DND-41 (cell line): ENCODE measurements at regions not wholly inside any gene's neighbourhood (a gene's known extent, or its start where the extent isn't known, plus 50 kb on each side); places are given as distances from the start of the nearest gene placed in this dataset.

Experiments used
- EZH2 ChIP-seq: IDR thresholded peaks from 3 replicates; pipeline ENCODE4 v1.6.1; 2012; ENCODE audit warnings: borderline replicate concordance, low read depth, mild to moderate bottlenecking, moderate library complexity, low read length, inconsistent platforms; ENCODE audit not compliant: severe bottlenecking
- TF ChIP-seq, protein P1 (sequence below): IDR thresholded peaks from 2 replicates; pipeline ENCODE4 v1.5.1; 2012; ENCODE audit warnings: borderline replicate concordance, low read length, moderate library complexity, mild to moderate bottlenecking; ENCODE audit not compliant: poor library complexity, severe bottlenecking; ENCODE audit errors: extremely low read depth

DNA sequence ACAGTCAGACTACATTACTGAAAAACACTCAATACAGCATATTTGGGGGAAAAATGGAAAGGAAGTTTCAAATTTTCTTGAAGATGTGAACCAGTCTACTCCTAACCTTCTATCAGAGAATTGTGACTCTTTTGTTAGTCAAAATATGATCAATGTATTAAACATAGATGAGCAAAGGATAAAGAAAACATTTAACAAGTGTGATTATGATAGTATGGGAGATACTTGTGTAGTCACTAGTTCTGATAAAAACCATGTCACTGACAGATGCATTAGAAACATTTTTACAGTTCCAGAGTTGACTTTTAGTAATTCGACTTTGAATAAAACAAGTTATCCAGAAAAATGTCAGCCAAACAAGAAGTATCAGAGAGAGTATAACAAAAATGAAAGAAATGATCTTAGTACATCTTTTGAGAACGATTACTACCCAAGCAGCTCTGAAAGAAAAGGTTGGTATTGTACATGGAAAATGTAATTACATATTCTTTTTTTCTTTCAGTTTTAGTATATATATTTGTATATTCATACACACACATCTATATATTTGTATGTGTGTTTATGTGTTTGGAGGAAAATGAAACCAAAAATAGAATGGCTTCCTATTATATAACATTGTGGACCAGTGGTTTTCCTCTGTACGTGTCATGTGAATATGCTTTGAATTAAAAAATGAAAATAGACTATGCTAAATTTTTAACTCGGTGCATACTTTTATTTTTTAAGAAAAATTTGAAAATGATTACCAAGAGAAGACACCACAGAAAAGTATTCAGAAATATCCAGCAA lies 63.3 kb upstream of the ABCD2 start:
- TF ChIP-seq, protein P1, sequence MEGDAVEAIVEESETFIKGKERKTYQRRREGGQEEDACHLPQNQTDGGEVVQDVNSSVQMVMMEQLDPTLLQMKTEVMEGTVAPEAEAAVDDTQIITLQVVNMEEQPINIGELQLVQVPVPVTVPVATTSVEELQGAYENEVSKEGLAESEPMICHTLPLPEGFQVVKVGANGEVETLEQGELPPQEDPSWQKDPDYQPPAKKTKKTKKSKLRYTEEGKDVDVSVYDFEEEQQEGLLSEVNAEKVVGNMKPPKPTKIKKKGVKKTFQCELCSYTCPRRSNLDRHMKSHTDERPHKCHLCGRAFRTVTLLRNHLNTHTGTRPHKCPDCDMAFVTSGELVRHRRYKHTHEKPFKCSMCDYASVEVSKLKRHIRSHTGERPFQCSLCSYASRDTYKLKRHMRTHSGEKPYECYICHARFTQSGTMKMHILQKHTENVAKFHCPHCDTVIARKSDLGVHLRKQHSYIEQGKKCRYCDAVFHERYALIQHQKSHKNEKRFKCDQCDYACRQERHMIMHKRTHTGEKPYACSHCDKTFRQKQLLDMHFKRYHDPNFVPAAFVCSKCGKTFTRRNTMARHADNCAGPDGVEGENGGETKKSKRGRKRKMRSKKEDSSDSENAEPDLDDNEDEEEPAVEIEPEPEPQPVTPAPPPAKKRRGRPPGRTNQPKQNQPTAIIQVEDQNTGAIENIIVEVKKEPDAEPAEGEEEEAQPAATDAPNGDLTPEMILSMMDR, result no peak
- no peak for TF ChIP-seq EZH2
